A673 (cell line): ENCODE measurements at regions not wholly inside any gene's neighbourhood (a gene's known extent, or its start where the extent isn't known, plus 50 kb on each side); places are given as distances from the start of the nearest gene placed in this dataset.

ENCODE experiments used
- BruUV-seq: library from RNA; stranded (reverse); fragments of 400-500 nt; replicated peaks from 2 replicates; lab custom pipeline; 2021; lab: Mats Ljungman, UMichigan
- CTCF ChIA-PET: fragments of 300-600 bp; sonication (Branson Sonifier 250); formaldehyde crosslinking; loops from one replicate; lab custom pipeline; 2022; ENCODE audit warnings: antibody characterized with exemption; lab: Charles Lee
- POLR2A ChIA-PET: fragments of 300-600 bp; sonication (Branson Sonifier 250); formaldehyde crosslinking; loops from one replicate; lab custom pipeline; 2022; ENCODE audit warnings: antibody characterized with exemption; ENCODE audit not compliant: low non-redundant PET; lab: Charles Lee
- DNase-seq: peaks from one replicate; pipeline ENCODE4 v3.0.0-alpha.2; 2015; ENCODE audit warnings: low spot score
- H3K27ac ChIP-seq: fragments of 200-600 bp; sonication (generic); 2 replicates; pipeline ENCODE4 v1.5.1; 2016; ENCODE audit warnings: mixed run types, low read depth, mild to moderate bottlenecking, mixed read lengths, antibody characterized with exemption, low read length; ENCODE audit not compliant: poor library complexity, severe bottlenecking
- H3K27me3 ChIP-seq: fragments of 200-600 bp; sonication (generic); replicated peaks from 2 replicates; pipeline ENCODE4 v1.6.1; 2017; ENCODE audit warnings: mixed run types, low read depth, mild to moderate bottlenecking, mixed read lengths, antibody characterized with exemption, low read length; ENCODE audit not compliant: insufficient read depth, poor library complexity
- H3K36me3 ChIP-seq: fragments of 200-600 bp; sonication (generic); 2 replicates; pipeline ENCODE4 v1.6.1; 2016; ENCODE audit warnings: mixed run types, mild to moderate bottlenecking, mixed read lengths, antibody characterized with exemption, low read length; ENCODE audit not compliant: insufficient read depth, poor library complexity, severe bottlenecking
- H3K4me1 ChIP-seq: fragments of 200-600 bp; sonication (generic); 2 replicates; pipeline ENCODE4 v1.6.1; 2017; ENCODE audit warnings: mixed run types, mild to moderate bottlenecking, mixed read lengths, antibody characterized with exemption, low read length; ENCODE audit not compliant: insufficient read depth, poor library complexity, severe bottlenecking
- H3K4me3 ChIP-seq: fragments of 200-600 bp; sonication (generic); 2 replicates; pipeline ENCODE4 v1.5.1; 2016; ENCODE audit warnings: low read depth, mixed run types, mild to moderate bottlenecking, mixed read lengths, low read length; ENCODE audit not compliant: poor library complexity, severe bottlenecking
- H3K9me3 ChIP-seq: fragments of 200-600 bp; sonication (generic); 2 replicates; pipeline ENCODE4 v1.6.1; 2016; ENCODE audit warnings: mixed run types, low read depth, mild to moderate bottlenecking, mixed read lengths, antibody characterized with exemption, low read length; ENCODE audit not compliant: poor library complexity, severe bottlenecking
- CTCF ChIP-seq: fragments of 300-800, 200-600 bp; sonication (generic); conservative IDR thresholded peaks from 2 replicates; pipeline ENCODE4 v1.5.1; 2017; ENCODE audit warnings: low read depth, mild to moderate bottlenecking, antibody characterized with exemption, low read length, moderate library complexity, mixed read lengths
- EZH2 ChIP-seq: fragments of 200-600 bp; sonication (generic); IDR thresholded peaks from 2 replicates; pipeline ENCODE4 v1.6.1; 2017; ENCODE audit warnings: borderline replicate concordance, low read depth, mild to moderate bottlenecking, mixed read lengths, antibody characterized with exemption, low read length; ENCODE audit not compliant: poor library complexity, severe bottlenecking
- intact Hi-C: fragments of 100-400 bp; cut with micrococcal nuclease; formaldehyde crosslinking; loops from one replicate; pipeline ENCODE4 v1.10.0; 2022; ENCODE audit not compliant: unreplicated experiment

- Histone ChIP-seq H3K9me3 (no peaks in the 10 kb centered on the region), H3K27ac (no peak overlapping the region), H3K27me3 (no peaks in the 10 kb centered on the region), H3K4me3 (no peak overlapping the region), H3K4me1 (no peaks in the 10 kb centered on the region), H3K36me3 (no peaks in the 10 kb centered on the region)
- DNase-seq = no peak
- intact Hi-C loops = no loop called here
- TF ChIP-seq EZH2 (no peak), CTCF (no peak)
- CTCF ChIA-PET = no interaction called here
- no TSS peak for BruUV-seq
- POLR2A ChIA-PET = no interaction called here
These were observed 284.5 kb downstream of the SH3GL2 start for GRCh38 chr9:17863213-17863883.

DNA sequence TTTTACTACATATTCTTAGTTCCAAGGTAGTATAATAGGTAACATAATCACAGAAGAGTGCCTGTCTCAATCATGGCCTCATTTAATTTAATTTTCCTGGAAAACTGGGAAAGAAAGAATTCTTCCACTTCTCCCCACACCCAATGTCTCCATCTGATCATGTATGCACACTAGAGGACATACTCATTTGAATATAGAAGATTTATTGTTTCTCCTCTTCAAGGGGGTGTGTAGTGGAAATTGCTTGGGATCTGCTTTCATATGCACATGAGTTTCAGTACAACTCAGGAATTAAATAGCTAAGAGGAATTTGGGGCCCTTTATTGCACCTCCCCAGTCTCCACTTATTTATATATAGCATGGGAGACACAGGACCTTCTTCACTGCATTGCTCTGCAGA lies 285.1 kb downstream of the SH3GL2 start:
- intact Hi-C loops = no loop called here
- no TSS peak for BruUV-seq
- no peak overlapping the region for H3K4me3 ChIP-seq
- POLR2A ChIA-PET = no interaction called here
- H3K36me3 ChIP-seq = no peaks in the 10 kb centered on the region
- DNase-seq = no peak
- no peaks in the 10 kb centered on the region for H3K9me3 ChIP-seq
- H3K27ac ChIP-seq = no peak overlapping the region
- H3K4me1 ChIP-seq = no peaks in the 10 kb centered on the region
- no peak for TF ChIP-seq CTCF
- CTCF ChIA-PET = no interaction called here
- no peaks in the 10 kb centered on the region for H3K27me3 ChIP-seq

DNA sequence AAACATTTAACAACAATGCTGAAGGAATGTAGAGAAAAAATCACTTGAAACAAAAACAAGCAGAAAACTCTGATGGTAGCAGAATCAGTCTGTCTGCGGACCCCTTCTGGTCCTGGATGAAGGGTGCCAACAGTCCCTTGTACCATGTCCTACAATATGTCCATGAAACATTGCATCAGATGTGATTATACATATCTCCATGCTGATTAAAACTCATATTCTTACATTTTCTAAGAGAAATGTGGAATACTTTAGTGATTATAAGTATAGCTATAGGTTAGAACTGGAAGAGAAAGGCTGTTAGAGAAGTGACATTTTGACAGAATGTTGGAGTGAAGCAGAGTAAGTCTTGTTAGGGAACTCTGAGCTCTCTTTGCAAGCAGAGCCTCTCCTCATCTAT lies 286.1 kb downstream of the SH3GL2 start:
- POLR2A ChIA-PET = no interaction called here
- BruUV-seq = no TSS peak
- CTCF ChIA-PET = no interaction called here

More for the DNA sequence above, 286.1 kb downstream of the SH3GL2 start:
- no peak for DNase-seq
- Histone ChIP-seq H3K27ac (no peak overlapping the region), H3K36me3 (no peaks in the 10 kb centered on the region), H3K27me3 (no peaks in the 10 kb centered on the region), H3K4me3 (no peak overlapping the region), H3K9me3 (no peaks in the 10 kb centered on the region), H3K4me1 (no peaks in the 10 kb centered on the region)
- intact Hi-C loops = no loop called here
- TF ChIP-seq EZH2 (no peak), CTCF (no peak)
